K562 (cell line): ENCODE measurements at regions not wholly inside any gene's neighbourhood (a gene's known extent, or its start where the extent isn't known, plus 50 kb on each side); places are given as distances from the start of the nearest gene placed in this dataset.

ENCODE experiments used
- CBFA2T2 ChIP-seq: fragments of 450-650 bp; conservative IDR thresholded peaks from 2 replicates; pipeline ENCODE4 v1.6.1; 2017; ENCODE audit warnings: mild to moderate bottlenecking
- CBFA2T3 ChIP-seq: fragments of 450-650 bp; IDR thresholded peaks from 2 replicates; pipeline ENCODE4 v1.6.1; 2017
- CTBP1 ChIP-seq: fragments of 450-650 bp; IDR thresholded peaks from 2 replicates; pipeline ENCODE4 v1.6.1; 2016; ENCODE audit warnings: borderline replicate concordance
- EHMT2 ChIP-seq: fragments of 450-650 bp; IDR thresholded peaks from 2 replicates; pipeline ENCODE4 v1.6.1; 2018; ENCODE audit warnings: antibody characterized with exemption
- ETV6 ChIP-seq, 3 experiments: fragments of 150-350 bp in 1 of 3; sonication (generic) in 1 of 3; formaldehyde crosslinking in 1 of 3; IDR thresholded peaks; 2 replicates each; pipeline versions ENCODE4 v1.6.1 to v1.8.0; 2014 to 2022; ENCODE audit warnings: borderline replicate concordance in 2 of 3, low read depth in 2 of 3, antibody characterized with exemption in 1 of 3, low read length in 1 of 3, mild to moderate bottlenecking in 1 of 3, missing genetic modification reagents in 1 of 3
- FOXM1 ChIP-seq, 2 experiments: fragments of 450-650 bp in 1 of 2; sonication (generic) in 1 of 2; formaldehyde crosslinking in 1 of 2; IDR thresholded peaks; 2 replicates each; pipeline versions ENCODE4 v1.6.1 to v1.9.0; 2017 to 2022; ENCODE audit warnings: low read depth in 2 of 2, mild to moderate bottlenecking in 2 of 2, missing genetic modification reagents in 1 of 2, moderate library complexity in 1 of 2
- KHSRP ChIP-seq: fragments of 450-650 bp; IDR thresholded peaks from 2 replicates; pipeline ENCODE4 v1.6.1; 2017
- KLF16 ChIP-seq: IDR thresholded peaks from 2 replicates; pipeline ENCODE4 v1.6.1; 2016; ENCODE audit warnings: antibody characterized with exemption
- MECOM ChIP-seq: fragments of 250-450 bp; sonication (Bioruptor Pico); IDR thresholded peaks from 2 replicates; pipeline ENCODE4 v1.8.0; 2022; ENCODE audit warnings: inconsistent platforms
- MEIS2 ChIP-seq: fragments of 450-650 bp; IDR thresholded peaks from 2 replicates; pipeline ENCODE4 v1.6.1; 2014; ENCODE audit warnings: mild to moderate bottlenecking; ENCODE audit not compliant: partially characterized antibody
- MYNN ChIP-seq, 2 experiments: sonication (generic); formaldehyde crosslinking in 1 of 2; IDR thresholded peaks; 2 replicates each; pipeline versions ENCODE4 v1.5.0 to v1.6.1; 2016 to 2020; ENCODE audit warnings: antibody characterized with exemption in 1 of 2, missing genetic modification reagents in 1 of 2
- NFRKB ChIP-seq: fragments of 450-650 bp; IDR thresholded peaks from 2 replicates; pipeline ENCODE4 v1.6.1; 2016; ENCODE audit warnings: low read depth
- NR2C1 ChIP-seq, 2 experiments: fragments of 450-650 bp; IDR thresholded peaks; 2 replicates each; pipeline ENCODE4 v1.6.1; 2017; ENCODE audit warnings: mild to moderate bottlenecking in 2 of 2, antibody characterized with exemption in 1 of 2, inconsistent platforms in 1 of 2, missing compliant biosample characterization in 1 of 2, missing genetic modification characterization in 1 of 2
- NR4A1 ChIP-seq, 2 experiments: fragments of 250-450 bp in 1 of 2; fragments of 450-650 bp in 1 of 2; sonication (Bioruptor Pico) in 1 of 2; IDR thresholded peaks; 2 replicates each; pipeline versions ENCODE4 v1.4.0 to v1.6.1; 2016 to 2020; ENCODE audit warnings: mild to moderate bottlenecking in 2 of 2, missing compliant biosample characterization in 1 of 2, missing genetic modification characterization in 1 of 2, moderate library complexity in 1 of 2
- PPARD ChIP-seq: fragments of 250-450 bp; sonication (Bioruptor Pico); IDR thresholded peaks from 2 replicates; pipeline ENCODE4 v1.8.0; 2022; ENCODE audit warnings: inconsistent platforms, mild to moderate bottlenecking, moderate library complexity
- RUNX1 ChIP-seq: sonication (generic); IDR thresholded peaks from 2 replicates; pipeline ENCODE4 v1.6.1; 2016; ENCODE audit warnings: antibody characterized with exemption, low read depth
- SMARCC2 ChIP-seq: fragments of 450-650 bp; IDR thresholded peaks from 2 replicates; pipeline ENCODE4 v1.6.1; 2017; ENCODE audit warnings: antibody characterized with exemption, moderate library complexity, mild to moderate bottlenecking, low read depth
- SOX6 ChIP-seq: fragments of 450-650 bp; IDR thresholded peaks from 2 replicates; pipeline ENCODE4 v1.6.1; 2014; ENCODE audit warnings: mild to moderate bottlenecking
- SRF ChIP-seq, 2 experiments: fragments of 250-450, 450-650 bp in 1 of 2; sonication (Bioruptor Pico) in 1 of 2; sonication (generic) in 1 of 2; formaldehyde crosslinking; IDR thresholded peaks; 2 replicates each; pipeline versions ENCODE4 v1.5.0 to v1.5.1; 2020 to 2022; ENCODE audit warnings: mild to moderate bottlenecking in 1 of 2, missing genetic modification reagents in 1 of 2
- TAL1 ChIP-seq: fragments of 450-650 bp; IDR thresholded peaks from 2 replicates; pipeline ENCODE4 v1.6.1; 2016; ENCODE audit warnings: mild to moderate bottlenecking
- TEAD4 ChIP-seq, 2 experiments: sonication (generic) in 1 of 2; formaldehyde crosslinking in 1 of 2; IDR thresholded peaks; 2 replicates each; pipeline versions ENCODE4 v1.6.1 to v1.8.0; 2012 to 2022; ENCODE audit warnings: borderline replicate concordance in 1 of 2, inconsistent platforms in 1 of 2, low read length in 1 of 2, mild to moderate bottlenecking in 1 of 2, missing genetic modification reagents in 1 of 2
- YY1 ChIP-seq, 3 experiments: IDR thresholded peaks; 2 replicates each; pipeline ENCODE4 v1.6.1; 2011; ENCODE audit warnings: low read length in 2 of 3, mild to moderate bottlenecking in 2 of 3, moderate library complexity in 2 of 3, borderline replicate concordance in 1 of 3, control low read depth in 1 of 3, low read depth in 1 of 3; ENCODE audit not compliant: insufficient read depth in 3 of 3, insufficient replicate concordance in 2 of 3, control insufficient read depth in 1 of 3, insufficient read length in 1 of 3; ENCODE audit errors: extremely low read depth in 1 of 3
- ZBTB17 ChIP-seq: fragments of 450-650 bp; formaldehyde crosslinking; IDR thresholded peaks from 2 replicates; pipeline ENCODE4 v1.4.0; 2020; ENCODE audit warnings: mild to moderate bottlenecking
- ZBTB34 ChIP-seq: fragments of 250-450 bp; sonication (Bioruptor Pico); IDR thresholded peaks from 2 replicates; pipeline ENCODE4 v1.8.0; 2021; ENCODE audit warnings: mild to moderate bottlenecking, moderate library complexity
- ZKSCAN8 ChIP-seq: fragments of 200-800 bp; sonication (Bioruptor generic); IDR thresholded peaks from 2 replicates; pipeline ENCODE4 v1.6.1; 2016; ENCODE audit warnings: missing genetic modification characterization, missing compliant biosample characterization
- ZNF586 ChIP-seq: fragments of 450-650 bp; formaldehyde crosslinking; conservative IDR thresholded peaks from 2 replicates; pipeline ENCODE4 v1.4.0; 2020; ENCODE audit warnings: mild to moderate bottlenecking, moderate library complexity
- ZNF644 ChIP-seq: fragments of 200-800 bp; sonication (Bioruptor generic); IDR thresholded peaks from 2 replicates; pipeline ENCODE4 v1.6.1; 2016; ENCODE audit warnings: low read depth, missing genetic modification characterization, missing compliant biosample characterization

GRCh38 chr7:138243430-138243829 lies 167.2 kb downstream of the AKR1D1 start (continued):
- TF ChIP-seq FOXM1 (IDR thresholded peaks at IDR 0.05; ENCODE audit: low read depth) (peak; percentile 92), FOXM1 (CRISPR knock-in tag; IDR thresholded peaks at IDR 0.05; ENCODE audit: low read depth) (no peak), ZNF586 (CRISPR knock-in tag) (no peak), ZKSCAN8 (CRISPR knock-in tag) (peak; percentile 79; the same call in 1 of the 2 replicates), NR2C1 (IDR thresholded peaks at IDR 0.05) (no peak), NR2C1 (tag; IDR thresholded peaks at IDR 0.05) (peak; percentile 43), CBFA2T3 (peak; percentile 100), ETV6 (IDR thresholded peaks at IDR 0.05; ENCODE audit: borderline replicate concordance in 1 of 2, low read depth in 2 of 2, low read length in 1 of 2) (peak in 1 of 2 experiments; percentile 48; a peak in 1 of 4 replicates), ETV6 (CRISPR knock-in tag; IDR thresholded peaks at IDR 0.05; ENCODE audit: borderline replicate concordance) (no peak), RUNX1 (peak; percentile 91; the same call in 1 of the 2 replicates), NFRKB (peak; percentile 56; the same call in 1 of the 2 replicates), SMARCC2 (peak; percentile 78; the same call in 1 of the 2 replicates), SRF (CRISPR knock-in tag; IDR thresholded peaks at IDR 0.05) (peak in 1 of 2 experiments; percentile 63; a peak in 1 of 4 replicates), EHMT2 (peak; percentile 92), YY1 (IDR thresholded peaks at IDR 0.05; ENCODE audit: borderline replicate concordance in 1 of 3, control insufficient read depth in 1 of 3, extremely low read depth in 1 of 3, insufficient read depth in 3 of 3, insufficient read length in 1 of 3, insufficient replicate concordance in 2 of 3, low read depth in 1 of 3, low read length in 2 of 3) (peak in 1 of 3 experiments; percentile 88), KHSRP (0 out of 2 replicates have a peak, but pooled peaks have one; percentile 12), ZBTB34 (no peak), CTBP1 (peak; percentile 81), TEAD4 (IDR thresholded peaks at IDR 0.05; ENCODE audit: low read length) (peak; percentile 100), TEAD4 (CRISPR knock-in tag; IDR thresholded peaks at IDR 0.05; ENCODE audit: borderline replicate concordance) (no peak), KLF16 (peak; percentile 97), CBFA2T2 (peak; percentile 99), MYNN (IDR thresholded peaks at IDR 0.05) (peak; percentile 80), MYNN (CRISPR knock-in tag; IDR thresholded peaks at IDR 0.05) (no peak), PPARD (no peak), ZNF644 (tag) (0 out of 2 replicates have a peak, but pooled peaks have one; percentile 50), SOX6 (peak; percentile 93), NR4A1 (CRISPR knock-in tag; IDR thresholded peaks at IDR 0.05) (no peak), NR4A1 (tag; IDR thresholded peaks at IDR 0.05) (peak; percentile 66; the same call in 1 of the 2 replicates), MEIS2 (peak; percentile 93), ZBTB17 (peak; percentile 69; the same call in 1 of the 2 replicates), TAL1 (peak; percentile 98), MECOM (CRISPR knock-in tag) (peak; percentile 43; the same call in 1 of the 2 replicates)
